ENCODE measurements at regions not wholly inside any gene's neighbourhood (a gene's known extent, or its start where the extent isn't known, plus 50 kb on each side); places are given as distances from the start of the nearest gene placed in this dataset.

- DNase-seq, result no peak
These were observed 128.4 kb upstream of the RAB11FIP2 start for GRCh38 chr10:118175148-118175547.

DNA sequence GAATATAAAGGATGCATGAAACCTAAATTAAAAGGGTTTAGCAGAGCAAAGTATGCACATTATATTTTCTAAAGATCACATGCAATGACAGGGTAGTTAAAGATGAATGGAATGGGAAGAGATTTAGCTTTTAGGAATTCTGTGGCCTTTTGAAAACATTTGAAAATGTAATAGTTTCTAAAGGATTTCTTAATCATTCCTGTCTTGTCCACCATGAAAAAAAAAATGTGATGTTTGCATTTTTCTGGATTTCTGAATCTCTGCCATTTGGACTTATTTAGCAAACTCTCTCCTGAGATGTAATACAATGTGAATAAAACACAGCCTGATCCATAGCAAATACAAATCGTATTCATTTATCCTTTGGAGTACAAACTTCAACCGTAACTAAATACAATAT, 126.6 kb upstream of the RAB11FIP2 start:
- no peak for DNase-seq

- DNase-seq, result no peak
These were observed 125.1 kb upstream of the RAB11FIP2 start for GRCh38 chr10:118171861-118172260.

GRCh38 chr10:118167056-118167700, 120.4 kb upstream of the RAB11FIP2 start:
- no peak for DNase-seq

DNA sequence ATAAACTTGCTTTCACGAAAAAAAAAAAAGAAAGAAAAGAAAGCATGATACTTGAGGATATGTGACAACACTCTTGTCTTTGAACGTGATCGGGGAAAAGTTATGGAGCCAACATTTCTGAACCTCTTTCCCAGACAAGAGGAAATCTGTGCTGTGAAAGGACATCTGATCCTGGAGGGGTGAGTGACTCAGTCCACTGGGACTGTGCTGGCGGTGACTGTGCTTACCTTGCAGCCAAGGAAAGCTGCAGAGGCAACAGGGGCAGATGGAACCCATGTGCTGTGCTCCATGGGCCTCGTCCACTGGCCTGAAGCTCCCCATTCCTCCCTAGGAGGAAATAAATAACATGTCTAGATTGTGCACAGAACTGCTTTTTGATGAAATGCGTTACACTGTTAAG, 116.5 kb upstream of the RAB11FIP2 start:
- no peak for DNase-seq

GRCh38 chr10:118161461-118162246, 114.9 kb upstream of the RAB11FIP2 start:
- DNase-seq, result no peak

DNA sequence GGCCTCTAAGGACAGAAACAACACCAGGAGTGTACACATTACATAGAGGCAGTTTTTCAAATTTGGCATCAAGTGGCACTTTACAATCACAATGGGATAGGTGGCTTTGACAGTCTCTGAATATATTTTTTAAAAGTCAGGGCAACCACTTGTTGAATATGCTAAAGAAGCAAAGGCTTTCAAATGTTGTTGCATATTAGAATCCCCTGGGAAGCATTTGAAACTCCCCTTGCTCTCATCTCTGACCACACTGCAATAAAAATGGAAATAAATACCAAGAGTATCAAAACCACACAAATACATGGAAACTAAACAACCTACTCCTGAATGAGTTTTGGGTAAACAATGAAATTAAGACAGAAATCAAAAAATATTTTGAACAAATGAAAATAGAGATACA, 106.5 kb upstream of the RAB11FIP2 start:
- peak; percentile 8 to 32 for DNase-seq

DNA sequence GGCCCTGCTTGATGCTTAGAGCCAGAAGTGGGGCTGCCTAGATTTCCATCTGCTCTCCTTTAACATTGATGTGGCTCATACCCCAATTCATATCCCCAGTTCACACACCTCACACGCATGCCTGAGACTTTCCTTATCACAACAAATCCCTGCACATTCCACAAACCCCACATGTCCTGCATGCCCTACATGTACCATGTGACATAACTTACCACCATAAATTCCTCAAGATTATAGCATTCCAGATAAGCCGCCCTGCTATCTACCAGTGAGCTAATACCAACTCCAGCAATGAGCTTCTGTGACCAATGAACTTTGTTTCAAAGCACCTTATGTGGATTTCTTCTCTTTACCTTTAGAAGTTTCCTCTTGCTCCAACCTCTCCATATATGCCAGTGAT, 104.7 kb upstream of the RAB11FIP2 start:
- DNase-seq, result no peak

GRCh38 chr10:118148247-118148646, 101.5 kb upstream of the RAB11FIP2 start:
- no peak for DNase-seq

DNA sequence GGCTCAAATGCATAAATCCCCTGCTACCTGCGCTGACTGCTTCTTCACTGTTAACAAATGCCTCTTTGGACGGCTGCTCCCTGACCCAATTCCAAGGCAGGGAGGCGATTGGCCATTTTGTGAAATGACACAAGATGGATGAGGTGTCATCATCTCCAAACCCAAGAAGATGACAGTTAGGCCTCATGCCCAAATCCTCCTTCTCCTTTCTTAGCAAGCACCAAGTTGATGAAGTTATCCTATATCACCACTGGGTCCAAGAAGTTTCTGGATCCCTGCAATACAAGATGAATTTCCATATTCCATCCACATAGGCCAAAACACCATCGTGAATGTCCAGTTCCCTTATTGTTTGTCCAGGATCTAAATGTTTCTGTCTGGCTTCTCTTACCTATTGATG, 98.5 kb upstream of the RAB11FIP2 start:
- no peak for DNase-seq

- DNase-seq, result no peak
These were observed 94.7 kb upstream of the RAB11FIP2 start for GRCh38 chr10:118141471-118141870.

DNA sequence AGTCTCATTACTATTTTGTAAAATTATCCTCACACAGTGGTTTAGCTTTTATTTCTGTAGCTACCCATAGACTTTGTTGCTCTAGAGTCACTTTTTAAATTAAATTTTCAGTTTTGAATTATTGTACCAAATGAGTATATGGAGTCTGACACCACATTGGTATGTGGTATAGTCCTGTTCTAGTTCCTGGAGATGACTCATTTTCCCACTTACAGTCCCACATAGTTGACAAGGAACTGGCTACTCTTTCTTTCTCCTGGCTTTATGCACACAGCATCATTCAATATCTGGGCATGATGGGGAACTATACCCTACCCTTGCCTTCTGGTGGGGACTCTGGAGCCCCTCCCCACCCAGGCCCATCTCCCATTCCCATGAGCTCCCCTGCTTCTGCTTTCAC, 92.6 kb upstream of the RAB11FIP2 start:
- DNase-seq, result no peak

- no peak for DNase-seq
These were observed 81.9 kb upstream of the RAB11FIP2 start for GRCh38 chr10:118128675-118129074.

GRCh38 chr10:118118716-118119115, 72.0 kb upstream of the RAB11FIP2 start:
- no peak for DNase-seq

GRCh38 chr10:118116715-118117449, 70.1 kb upstream of the RAB11FIP2 start:
- DNase-seq, result no peak

GRCh38 chr10:118116362-118116714, 69.6 kb upstream of the RAB11FIP2 start:
- DNase-seq, result no peak

DNA sequence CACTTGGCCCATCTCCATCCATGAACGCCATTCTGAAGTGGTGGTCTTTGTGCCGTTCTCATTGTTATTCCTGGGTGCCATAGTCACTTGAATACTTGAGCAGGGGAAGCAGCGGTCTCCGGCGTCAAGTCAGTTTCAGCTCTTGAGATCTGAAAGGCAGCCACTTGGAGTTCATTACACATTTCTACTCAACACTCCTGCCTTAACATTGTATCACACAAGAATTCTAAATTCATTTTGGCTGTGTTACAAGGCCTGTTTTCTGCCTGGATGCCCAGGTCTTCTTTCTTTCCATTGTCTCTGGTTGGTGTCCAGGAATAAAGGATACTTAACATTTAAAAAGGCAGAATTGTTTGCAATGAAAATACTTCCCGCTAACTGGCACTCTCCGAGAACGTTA, 69.0 kb upstream of the RAB11FIP2 start:
- no peak for DNase-seq

- DNase-seq, result no peak
These were observed 68.3 kb upstream of the RAB11FIP2 start for GRCh38 chr10:118114992-118115391.

- no peak for DNase-seq
These were observed 65.9 kb upstream of the RAB11FIP2 start for GRCh38 chr10:118112543-118113125.

DNA sequence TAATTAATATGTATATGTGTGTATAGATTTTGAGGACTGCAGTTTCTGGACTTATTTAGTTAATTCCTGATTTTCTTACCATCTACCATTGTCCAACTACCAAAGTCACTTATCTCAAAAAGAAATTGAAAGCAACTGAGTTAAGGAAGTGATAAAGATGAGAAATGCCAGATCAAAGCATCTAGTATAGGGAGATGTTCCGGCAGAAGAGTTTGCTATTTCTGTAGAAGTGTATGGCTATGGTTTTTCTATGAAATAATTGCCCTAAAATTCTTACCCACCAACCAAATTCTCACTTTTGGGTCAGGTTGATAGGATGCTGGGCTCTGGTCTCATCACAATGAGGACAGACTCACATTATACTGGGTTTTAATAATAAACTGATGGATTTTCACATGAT, 64.0 kb upstream of the RAB11FIP2 start:
- DNase-seq, result no peak

- peak in 1 of 2 experiments; percentile 25 for DNase-seq
These were observed 61.7 kb upstream of the RAB11FIP2 start for GRCh38 chr10:118108194-118109026.

DNA sequence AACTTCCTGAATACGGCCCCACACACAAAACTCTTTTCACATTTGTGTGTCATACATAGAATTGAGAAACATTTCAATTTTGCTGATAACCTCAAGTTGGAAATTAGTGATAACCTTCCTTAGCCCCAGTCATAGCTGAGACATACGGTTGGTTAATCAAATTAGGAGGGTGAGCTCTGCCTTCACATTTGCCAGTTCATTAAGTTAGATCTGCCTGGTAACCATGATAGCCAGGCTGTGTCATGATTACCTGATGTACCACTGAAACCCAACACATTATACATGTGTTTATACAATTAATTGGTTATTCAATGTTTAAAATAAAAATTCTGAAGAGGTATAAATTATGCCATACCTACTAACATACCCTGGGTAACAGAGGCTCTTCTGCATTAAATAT, 60.8 kb upstream of the RAB11FIP2 start:
- DNase-seq, result no peak

GRCh38 chr10:118107040-118107439, 60.3 kb upstream of the RAB11FIP2 start:
- no peak for DNase-seq
